Stimulated activated CD8-positive, alpha-beta memory T cell treated with anti-CD3 and anti-CD28 coated beads, Interleukin-12 subunit alpha, Interleukin-12 subunit beta, amount 100 ng/mL, for 24 hours (primary cell): ENCODE measurements at regions not wholly inside any gene's neighbourhood (a gene's known extent, or its start where the extent isn't known, plus 50 kb on each side); places are given as distances from the start of the nearest gene placed in this dataset.
"Not testable (repeated sequence)": the region's sequence is repeated elsewhere in the genome, so short reads cannot be mapped to it uniquely, and the experiment has no call there.

Experiments used
- DNase-seq: peaks from one replicate; pipeline ENCODE4 v3.0.0-alpha.2; 2020; ENCODE audit errors: extremely low read depth

DNA sequence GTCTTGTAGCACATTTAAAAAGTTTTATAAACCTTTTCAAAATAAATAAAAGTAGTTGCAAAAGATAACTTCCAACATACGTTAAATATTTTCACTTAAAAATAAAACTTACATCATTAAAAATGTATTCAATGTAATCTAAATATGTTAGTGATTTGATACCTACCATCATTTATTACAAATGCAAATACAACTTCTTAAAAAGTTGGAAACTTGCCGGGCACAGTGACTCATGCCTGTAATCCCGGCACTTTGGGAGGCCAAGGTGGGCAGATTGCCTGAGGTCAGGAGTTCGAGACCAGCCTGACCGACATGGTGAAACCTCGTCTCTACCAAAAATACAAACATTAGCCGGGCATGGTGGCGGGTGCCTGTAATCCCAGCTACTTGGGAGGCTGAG is 122.6 kb upstream of the PODXL start:
- not testable (repeated sequence) for DNase-seq

GRCh38 chr7:131676850-131677249 is 120.4 kb upstream of the PODXL start:
- not testable (repeated sequence) for DNase-seq

GRCh38 chr7:131674131-131674530 is 117.7 kb upstream of the PODXL start:
- DNase-seq: no peak

GRCh38 chr7:131673576-131673975 is 117.1 kb upstream of the PODXL start:
- DNase-seq: no peak

DNA sequence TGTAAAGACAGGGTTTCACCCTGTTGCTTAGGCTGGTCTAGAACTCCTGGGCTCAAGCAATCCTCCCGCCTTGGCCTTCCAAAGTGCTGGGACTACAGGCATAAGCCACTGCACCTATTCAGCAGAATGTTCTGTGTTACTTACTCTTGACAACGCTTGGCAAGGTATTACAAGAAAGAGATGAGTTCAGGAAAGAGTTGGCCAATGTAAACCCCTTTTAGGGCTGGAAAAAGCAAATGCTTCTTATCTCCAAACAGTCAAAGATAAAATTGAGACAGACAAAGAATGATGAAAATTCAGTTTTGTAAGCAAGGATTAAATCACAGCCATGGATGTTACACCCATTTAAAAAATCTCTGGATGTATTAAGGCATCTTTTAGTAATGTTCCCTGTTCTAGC is 114.0 kb upstream of the PODXL start:
- DNase-seq: no peak

DNA sequence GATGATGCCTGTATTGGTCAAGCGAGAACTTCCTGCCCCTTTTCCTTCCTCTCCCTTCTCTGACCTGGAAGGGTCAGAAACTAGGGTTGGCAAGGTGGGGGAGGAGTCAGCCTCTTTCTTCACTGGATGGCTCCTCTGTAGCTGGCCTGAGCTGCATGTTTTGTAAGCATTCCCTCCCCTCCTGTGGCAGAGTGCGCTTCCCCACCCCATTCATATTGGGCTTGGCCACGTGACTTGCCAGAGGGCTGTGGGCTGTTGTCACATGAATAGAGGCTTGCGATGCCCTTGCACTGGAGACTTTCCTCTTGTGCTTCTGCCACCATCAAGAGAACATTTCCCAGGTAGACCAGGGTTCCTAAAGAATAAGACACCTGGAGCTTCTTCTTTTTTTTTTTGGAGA is 111.3 kb upstream of the PODXL start:
- no peak for DNase-seq

DNA sequence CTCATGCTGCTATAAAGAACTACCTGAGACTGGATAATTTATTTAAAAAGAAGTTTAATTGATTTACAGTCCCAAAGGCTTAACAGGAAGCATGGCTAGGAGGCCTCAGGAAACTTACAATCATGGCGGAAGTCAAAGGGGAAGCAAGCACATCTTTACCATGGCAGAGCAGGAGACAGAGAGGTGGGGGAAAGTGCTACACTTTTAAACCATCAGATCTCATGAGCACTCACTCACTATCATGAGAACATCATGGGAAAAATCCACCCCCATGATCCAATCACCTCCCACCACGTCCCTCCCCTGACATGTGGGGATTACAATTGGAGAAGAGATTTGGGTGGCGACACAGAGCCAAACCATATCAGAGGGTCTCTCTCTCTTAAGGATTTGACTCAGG is 108.6 kb upstream of the PODXL start:
- DNase-seq: no peak

DNA sequence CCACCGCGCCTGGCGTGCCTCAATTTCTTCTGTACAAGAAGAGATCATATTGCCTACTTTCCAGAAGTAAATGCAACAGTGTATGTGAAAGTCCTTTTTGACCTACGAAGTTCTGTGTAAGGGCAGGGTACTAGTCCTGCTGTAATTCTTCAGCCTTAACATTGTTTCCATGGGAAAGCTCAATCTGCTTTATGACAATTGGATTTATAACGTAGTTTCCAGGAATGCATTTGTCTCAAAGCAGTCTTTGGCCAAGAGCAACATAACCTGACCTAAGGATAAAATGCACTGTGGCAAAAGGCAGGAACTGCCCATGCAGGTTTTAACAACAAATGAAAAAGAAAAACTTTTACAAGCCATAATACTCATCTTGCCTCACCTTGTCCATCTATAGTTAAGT is 108.1 kb upstream of the PODXL start:
- no peak for DNase-seq

GRCh38 chr7:131662301-131662873 is 106.0 kb upstream of the PODXL start:
- DNase-seq: not testable (repeated sequence)

DNA sequence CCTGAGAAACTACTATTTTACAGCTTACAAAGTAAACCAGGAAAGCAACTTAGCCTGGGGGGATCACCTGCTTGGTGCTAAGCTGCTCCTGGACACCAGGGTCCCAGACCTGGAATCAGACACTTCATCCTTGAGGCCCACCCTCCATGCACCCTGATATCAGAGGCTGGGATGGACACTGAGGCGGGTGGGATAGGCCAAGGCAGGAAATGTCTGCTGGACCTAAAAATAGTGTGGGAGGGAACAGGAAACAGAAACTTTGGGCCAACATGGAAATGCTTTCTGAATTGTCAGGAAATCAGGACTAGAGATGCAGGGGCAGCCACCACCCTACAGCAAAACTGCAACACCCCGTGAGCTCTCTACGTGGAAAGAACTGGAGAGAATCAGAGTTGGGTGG is 101.5 kb upstream of the PODXL start:
- no peak for DNase-seq

- DNase-seq: no peak
Measured at GRCh38 chr7:131656980-131657723, 100.7 kb upstream of the PODXL start.

- DNase-seq: no peak
Measured at GRCh38 chr7:131655866-131656265, 99.4 kb upstream of the PODXL start.

DNA sequence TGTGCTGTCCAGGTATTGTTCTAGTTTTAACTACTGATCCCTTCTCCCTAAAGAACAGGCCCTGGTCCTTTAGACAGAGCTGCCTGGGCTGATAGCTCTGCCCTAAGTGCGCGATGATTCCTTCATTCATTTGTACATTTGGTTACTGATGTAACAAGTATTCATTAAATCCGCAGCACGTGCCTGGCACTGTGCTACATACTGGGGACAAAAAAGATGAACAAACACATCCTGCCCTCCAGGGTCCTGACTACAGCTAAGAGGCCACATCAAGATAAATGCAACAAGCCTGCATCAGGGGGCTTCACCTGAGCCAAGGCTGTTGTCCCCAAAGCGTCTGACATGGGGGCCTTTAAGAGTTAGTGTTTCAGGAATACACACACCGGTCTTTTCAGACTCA is 99.0 kb upstream of the PODXL start:
- DNase-seq: no peak

DNA sequence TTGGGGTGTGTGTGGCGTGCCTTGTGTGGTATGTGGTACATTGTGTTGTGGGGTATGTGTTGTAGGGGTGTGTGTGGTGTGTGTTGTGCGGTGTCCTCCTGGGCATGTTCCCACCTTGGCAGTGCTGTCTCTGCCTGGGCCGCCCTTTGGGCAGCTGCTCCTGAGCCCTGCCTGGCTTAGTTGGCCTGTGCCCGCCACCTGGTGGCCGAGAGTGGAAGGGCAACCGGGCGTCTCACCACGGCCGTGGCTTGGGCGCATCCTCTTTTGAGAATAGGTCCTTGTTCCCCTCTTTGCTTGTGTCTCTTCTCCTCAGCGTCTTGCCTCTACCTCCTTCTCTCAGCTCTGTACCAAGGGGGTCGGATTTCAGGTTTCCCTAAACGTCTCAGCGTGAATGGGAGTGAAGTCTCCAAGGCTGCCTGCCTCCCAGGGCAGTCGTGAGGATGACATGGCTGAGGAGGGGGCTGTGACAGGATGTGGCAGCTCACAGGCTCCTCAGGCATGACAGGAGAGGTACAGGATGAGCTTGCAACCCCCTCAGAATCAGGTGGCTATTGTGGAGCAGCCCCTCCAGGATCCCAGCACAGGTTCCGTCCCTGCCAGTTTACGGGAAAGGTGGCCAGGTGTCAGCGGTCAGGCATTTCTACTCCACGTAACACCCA is 98.4 kb upstream of the PODXL start:
- DNase-seq: peak; percentile 49

- DNase-seq: no peak
Measured at GRCh38 chr7:131654249-131654558, 97.8 kb upstream of the PODXL start.

DNA sequence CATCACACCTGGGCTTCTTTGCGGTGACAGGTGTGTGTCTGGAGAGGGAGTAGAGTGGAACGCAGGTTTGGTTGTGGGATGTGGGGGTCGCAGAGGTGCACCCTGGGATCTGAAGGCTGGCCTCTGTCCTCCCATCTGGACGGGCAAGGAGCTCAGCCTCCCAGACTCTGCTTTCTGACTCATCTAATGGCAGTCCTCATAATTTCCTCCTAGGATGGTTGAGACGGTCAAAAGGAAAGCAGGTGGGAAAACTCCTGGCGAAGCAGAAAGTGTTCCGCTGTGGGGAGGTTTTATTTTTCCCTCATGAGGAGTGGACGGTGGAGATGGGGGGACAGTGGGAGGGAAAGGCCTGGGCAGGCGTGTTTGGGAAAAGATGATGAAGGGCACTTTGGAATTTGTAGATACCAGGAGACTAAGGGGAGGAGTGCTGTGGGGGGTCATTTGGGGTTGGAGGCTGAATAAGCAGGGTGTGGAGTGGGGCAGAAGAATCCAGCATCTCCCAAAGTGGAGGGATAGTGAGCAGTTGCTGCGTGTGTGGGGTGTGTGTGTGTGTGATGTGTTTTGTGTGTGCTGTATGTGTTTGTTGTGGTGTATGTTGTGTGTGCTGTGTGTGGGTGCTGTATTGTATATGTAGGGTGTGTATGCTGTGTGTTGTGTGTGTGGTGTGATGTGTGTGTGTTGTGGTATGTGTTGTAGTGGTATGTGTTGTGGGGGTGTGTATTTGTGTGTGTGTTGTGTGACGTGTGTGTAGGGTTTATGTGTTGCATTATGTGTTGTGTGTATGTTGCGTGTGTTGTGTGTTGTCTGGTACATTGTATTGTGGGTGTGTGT is 97.2 kb upstream of the PODXL start:
- DNase-seq: no peak

DNA sequence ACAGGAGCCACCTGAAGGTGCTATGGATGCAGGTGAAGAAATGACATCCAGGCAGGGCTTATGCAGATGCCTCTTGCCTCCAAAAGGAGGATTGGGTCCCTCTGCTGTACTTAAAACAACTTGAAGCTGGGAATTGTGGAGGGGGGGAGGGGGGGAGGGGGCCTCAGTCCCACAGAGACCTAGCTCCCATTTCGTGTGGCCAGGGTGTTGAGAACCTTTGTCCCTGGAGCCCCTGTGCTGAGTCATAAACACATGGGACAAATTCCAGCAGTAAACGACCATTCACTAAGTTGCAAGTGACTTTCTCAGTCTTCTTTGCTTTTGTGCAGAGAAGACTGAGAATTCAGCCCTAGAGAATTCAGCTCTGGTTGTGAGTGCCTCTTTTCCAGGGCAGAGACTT is 96.5 kb upstream of the PODXL start:
- DNase-seq: no peak

DNA sequence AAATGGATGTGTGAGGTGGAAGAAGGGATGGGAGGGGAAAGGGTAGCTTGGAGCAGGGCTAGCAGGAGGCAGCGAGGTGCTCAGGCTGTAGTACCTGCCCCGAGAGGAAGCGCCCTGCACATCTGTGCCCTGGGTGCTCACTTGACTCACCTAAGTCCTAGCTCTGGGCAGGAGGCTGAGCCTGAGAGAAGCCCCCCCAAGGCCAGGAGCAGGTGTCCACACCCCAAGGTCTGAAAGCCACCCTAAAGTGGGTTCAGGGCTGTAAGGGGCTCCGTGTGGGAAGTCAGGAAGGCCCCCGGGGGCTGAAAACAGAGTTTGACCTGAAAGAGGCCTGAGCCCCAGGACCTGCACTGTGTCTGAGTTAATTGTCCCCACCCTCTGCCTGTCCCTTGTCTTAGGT is 95.8 kb upstream of the PODXL start:
- no peak for DNase-seq

GRCh38 chr7:131649879-131650278 is 93.5 kb upstream of the PODXL start:
- DNase-seq: no peak

DNA sequence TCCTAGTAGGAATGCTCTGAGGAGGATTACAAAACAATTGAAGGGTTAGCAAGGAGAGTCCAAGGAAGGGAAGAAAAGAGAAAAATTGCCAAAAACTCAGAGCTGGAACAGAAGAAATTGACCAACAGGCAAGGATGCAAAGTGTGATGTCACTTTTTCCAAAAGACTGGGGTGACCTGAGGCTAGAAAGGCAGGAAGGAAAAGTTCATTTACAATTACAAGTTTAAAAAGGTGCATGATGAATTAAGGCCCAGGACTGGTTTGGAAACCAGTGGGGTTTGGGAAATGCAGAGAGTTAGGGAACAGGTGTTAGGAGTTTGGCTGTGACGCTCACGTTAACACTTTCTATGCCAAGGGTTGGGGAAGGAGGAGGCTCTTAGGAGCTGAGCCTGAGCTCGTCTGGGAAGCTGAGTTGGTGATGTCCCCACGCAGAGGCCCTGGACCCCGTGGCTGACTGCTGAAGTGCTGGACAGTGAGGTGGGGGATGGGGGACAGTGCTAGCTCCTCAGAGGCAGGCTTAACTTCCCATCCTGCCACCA is 92.6 kb upstream of the PODXL start:
- DNase-seq: no peak

DNA sequence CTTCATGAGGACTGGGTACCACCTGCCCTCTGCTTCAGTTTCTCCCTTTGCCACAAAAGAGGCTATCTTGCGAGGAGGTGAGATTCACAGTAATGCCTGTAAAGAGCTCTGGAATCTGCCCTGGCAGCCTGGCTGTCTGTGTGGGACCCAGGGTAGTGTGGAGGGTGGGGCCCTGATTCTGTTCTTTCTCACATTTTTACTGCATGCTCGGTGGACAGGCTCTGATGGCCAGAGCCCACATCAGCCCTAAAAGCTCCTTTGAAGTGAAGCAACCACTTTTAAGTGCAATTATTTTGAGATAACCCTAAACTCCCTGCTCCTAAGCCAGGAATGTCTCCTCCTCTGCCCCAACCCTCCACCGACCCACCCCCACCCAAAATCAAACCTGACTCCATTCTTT is 92.1 kb upstream of the PODXL start:
- DNase-seq: no peak

- DNase-seq: no peak
Measured at GRCh38 chr7:131646203-131646602, 89.8 kb upstream of the PODXL start.
